Stomach (tissue), 8 donors: ENCODE measurements at regions not wholly inside any gene's neighbourhood (a gene's known extent, or its start where the extent isn't known, plus 50 kb on each side); places are given as distances from the start of the nearest gene placed in this dataset.
A peak's percentile ranks its signal among the peaks of the same experiment; 100 is the strongest.

Source experiments
- DNase-seq, 2 donors: peaks; one replicate each; pipeline versions ENCODE4 v3.0.0 to v3.0.0-alpha.2; 2013 to 2019
- H3K27ac ChIP-seq, 5 donors: fragments of 200-600 bp in 4 of 5; sonication (generic) in 4 of 5; one replicate each; pipeline ENCODE4 v1.5.1; 2013 to 2019; ENCODE audit warnings: mild to moderate bottlenecking in 1 of 5, moderate library complexity in 1 of 5
- H3K27me3 ChIP-seq, 3 donors: fragments of 200-600 bp; sonication (generic); one replicate each; pipeline ENCODE4 v1.5.1; 2017 to 2019; ENCODE audit warnings: mixed run types in 1 of 3
- H3K36me3 ChIP-seq, 4 donors: fragments of 200-600 bp; sonication (generic); 1 replicate in 3 of 4; 2 replicates in 1 of 4; pipeline ENCODE4 v1.5.1; 2016 to 2019
- H3K4me1 ChIP-seq, 4 donors: fragments of 200-600 bp; sonication (generic); one replicate each; pipeline ENCODE4 v1.5.1; 2016 to 2019
- H3K4me3 ChIP-seq, 4 donors: fragments of 200-600 bp; sonication (generic) in 3 of 4; one replicate each; pipeline ENCODE4 v1.5.1; 2016 to 2019; ENCODE audit warnings: mild to moderate bottlenecking in 1 of 4
- H3K9me3 ChIP-seq, 4 donors: fragments of 200-600 bp; sonication (generic); one replicate each; pipeline ENCODE4 v1.5.1; 2016 to 2019
- EP300 ChIP-seq: sonication (generic); formaldehyde crosslinking; IDR thresholded peaks from one replicate; pipeline ENCODE4 v1.6.1; 2017; ENCODE audit warnings: antibody characterized with exemption
- POLR2A ChIP-seq, 4 donors: fragments of 450-650 bp; IDR thresholded peaks; one replicate each; pipeline ENCODE4 v1.6.1; 2016; ENCODE audit warnings: antibody characterized with exemption in 4 of 4, control low read depth in 2 of 4, mild to moderate bottlenecking in 1 of 4, moderate library complexity in 1 of 4
- POLR2AphosphoS5 ChIP-seq, 3 donors: sonication (generic); formaldehyde crosslinking; IDR thresholded peaks; one replicate each; pipeline ENCODE4 v1.6.1; 2016; ENCODE audit warnings: antibody characterized with exemption in 3 of 3
- WGBS, 5 donors: extraction: QIAGEN DNeasy Blood & Tissue Kit in 3 of 5; methylation state at CpG; one replicate each; pipeline versions ENCODE4 v1.1.5 to v1.1.7; 2013 to 2018; 5-methylcytosine and 5-hydroxymethylcytosine counted together
- intact Hi-C: fragments of 100-400 bp; cut with DNase I; formaldehyde crosslinking; loops from one replicate; pipeline ENCODE4 v1.15.1; 2023; ENCODE audit warnings: low total_unique reads
- TF ChIP-seq, protein P1 (sequence below), 7 experiments: fragments of 450-650 bp in 4 of 7; fragments of 200-600 bp in 3 of 7; sonication (generic) in 3 of 7; IDR thresholded peaks; one replicate each; pipeline ENCODE4 v1.5.1; 2016 to 2019; ENCODE audit warnings: antibody characterized with exemption in 7 of 7, control low read depth in 2 of 7, mild to moderate bottlenecking in 1 of 7
- donor health status: healthy with polysubstance abuse.
- donor health status: Bipolar disorder and iron deficiency.
- donor health status: healthy.

- Histone ChIP-seq H3K27ac (no peak overlapping the region), H3K36me3 (no peaks in the 10 kb centered on the region), H3K9me3 (peaks cover 0 to 12% (median 10%) of the 10 kb centered on the region in 4 donors), H3K27me3 (no peaks in the 10 kb centered on the region), H3K4me3 (no peak overlapping the region), H3K4me1 (no peaks in the 10 kb centered on the region)
- peak in 1 of 2 donors; percentile 5 for DNase-seq
- 30 to 69% (median 51%) methylated on average over 5 of the region's 5 CpGs for WGBS, 5 donors
- intact Hi-C loops = no loop called here
- TF ChIP-seq POLR2A (IDR thresholded peaks at IDR 0.05) (no peak), POLR2AphosphoS5 (IDR thresholded peaks at IDR 0.05) (no peak)
Observed at GRCh38 chr18:53947092-53947640, 277.3 kb downstream of the MBD2 start.

DNA sequence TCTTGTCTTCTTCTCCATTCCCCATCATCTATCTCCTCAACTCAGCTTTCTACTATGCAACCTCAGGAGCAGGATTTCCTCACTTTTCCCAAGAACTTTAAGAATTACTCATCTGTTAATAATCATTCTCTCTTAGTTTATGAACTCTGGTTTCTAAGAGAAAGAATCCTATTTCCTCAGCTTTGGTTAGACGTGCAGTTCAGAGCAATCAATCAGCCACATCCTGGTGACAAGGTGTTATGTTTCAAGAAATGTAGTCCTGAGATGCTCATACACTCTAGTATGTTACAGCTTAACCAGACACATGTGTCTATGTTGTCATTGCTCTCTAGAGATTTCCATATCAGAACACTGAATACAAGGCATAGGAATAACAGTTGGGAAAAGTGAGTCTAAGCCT is 277.9 kb downstream of the MBD2 start:
- H3K9me3 ChIP-seq = peaks cover 0 to 12% (median 10%) of the 10 kb centered on the region in 4 donors
- no peak overlapping the region for H3K27ac ChIP-seq
- TF ChIP-seq POLR2A (IDR thresholded peaks at IDR 0.05) (no peak), POLR2AphosphoS5 (IDR thresholded peaks at IDR 0.05) (no peak), EP300 (no peak)
- TF ChIP-seq, protein P1, sequence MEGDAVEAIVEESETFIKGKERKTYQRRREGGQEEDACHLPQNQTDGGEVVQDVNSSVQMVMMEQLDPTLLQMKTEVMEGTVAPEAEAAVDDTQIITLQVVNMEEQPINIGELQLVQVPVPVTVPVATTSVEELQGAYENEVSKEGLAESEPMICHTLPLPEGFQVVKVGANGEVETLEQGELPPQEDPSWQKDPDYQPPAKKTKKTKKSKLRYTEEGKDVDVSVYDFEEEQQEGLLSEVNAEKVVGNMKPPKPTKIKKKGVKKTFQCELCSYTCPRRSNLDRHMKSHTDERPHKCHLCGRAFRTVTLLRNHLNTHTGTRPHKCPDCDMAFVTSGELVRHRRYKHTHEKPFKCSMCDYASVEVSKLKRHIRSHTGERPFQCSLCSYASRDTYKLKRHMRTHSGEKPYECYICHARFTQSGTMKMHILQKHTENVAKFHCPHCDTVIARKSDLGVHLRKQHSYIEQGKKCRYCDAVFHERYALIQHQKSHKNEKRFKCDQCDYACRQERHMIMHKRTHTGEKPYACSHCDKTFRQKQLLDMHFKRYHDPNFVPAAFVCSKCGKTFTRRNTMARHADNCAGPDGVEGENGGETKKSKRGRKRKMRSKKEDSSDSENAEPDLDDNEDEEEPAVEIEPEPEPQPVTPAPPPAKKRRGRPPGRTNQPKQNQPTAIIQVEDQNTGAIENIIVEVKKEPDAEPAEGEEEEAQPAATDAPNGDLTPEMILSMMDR (IDR thresholded peaks at IDR 0.05) = no peak
- H3K4me1 ChIP-seq = no peaks in the 10 kb centered on the region
- intact Hi-C loops = no loop called here
- H3K36me3 ChIP-seq = no peaks in the 10 kb centered on the region
- no peaks in the 10 kb centered on the region for H3K27me3 ChIP-seq
- WGBS, 5 donors = 17 to 31% (median 25%) methylated on average over 1 of the region's 1 CpG
- DNase-seq = no peak
- no peak overlapping the region for H3K4me3 ChIP-seq

DNA sequence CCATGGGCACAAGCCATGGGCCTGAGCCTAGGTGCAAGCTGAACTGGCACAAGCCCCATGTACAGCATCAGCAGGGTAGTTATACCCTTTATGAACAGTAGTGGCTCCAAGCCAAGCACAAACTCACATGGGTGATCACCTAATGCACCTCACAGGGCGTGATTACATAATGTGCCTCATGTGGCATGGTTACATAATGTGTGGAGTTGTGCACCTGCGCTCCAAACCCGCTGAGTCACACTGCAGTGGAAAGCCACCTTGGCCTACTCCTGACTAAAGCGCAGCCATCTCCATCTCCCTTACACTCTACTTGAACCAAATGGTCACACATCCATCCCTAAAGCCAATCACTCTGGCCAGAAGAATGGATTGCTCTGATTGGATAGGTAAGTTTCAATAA is 279.7 kb downstream of the MBD2 start:
- intact Hi-C loops = no loop called here
- Histone ChIP-seq H3K9me3 (peaks cover 0 to 12% (median 10%) of the 10 kb centered on the region in 4 donors), H3K4me3 (no peak overlapping the region), H3K36me3 (no peaks in the 10 kb centered on the region), H3K4me1 (no peaks in the 10 kb centered on the region), H3K27ac (no peak overlapping the region), H3K27me3 (no peaks in the 10 kb centered on the region)
- WGBS, 5 donors = 85 to 100% (median 93%) methylated on average over 4 of the region's 4 CpGs
- TF ChIP-seq, protein P1 (IDR thresholded peaks at IDR 0.05) = no peak
- TF ChIP-seq POLR2AphosphoS5 (IDR thresholded peaks at IDR 0.05) (no peak), EP300 (no peak), POLR2A (IDR thresholded peaks at IDR 0.05) (no peak)
- no peak for DNase-seq

- TF ChIP-seq POLR2AphosphoS5 (IDR thresholded peaks at IDR 0.05) (no peak), POLR2A (IDR thresholded peaks at IDR 0.05) (no peak), EP300 (no peak)
- TF ChIP-seq, protein P1 (IDR thresholded peaks at IDR 0.05) = no peak
- no peak for DNase-seq
- H3K4me1 ChIP-seq = no peaks in the 10 kb centered on the region
- no peaks in the 10 kb centered on the region for H3K36me3 ChIP-seq
- H3K9me3 ChIP-seq = peaks cover 0 to 12% (median 10%) of the 10 kb centered on the region in 4 donors
- H3K4me3 ChIP-seq = no peak overlapping the region
- intact Hi-C loops = no loop called here
- H3K27me3 ChIP-seq = no peaks in the 10 kb centered on the region
- WGBS, 5 donors = 90 to 100% (median 96%) methylated on average over 1 of the region's 1 CpG
- no peak overlapping the region for H3K27ac ChIP-seq
Observed at GRCh38 chr18:53943326-53943860, 281.1 kb downstream of the MBD2 start.

GRCh38 chr18:53941601-53942338 is 282.7 kb downstream of the MBD2 start:
- no peaks in the 10 kb centered on the region for H3K36me3 ChIP-seq
- intact Hi-C loops = no loop called here
- H3K4me3 ChIP-seq = no peak overlapping the region
- no peaks in the 10 kb centered on the region for H3K4me1 ChIP-seq
- H3K27ac ChIP-seq = no peak overlapping the region
- peaks cover 0 to 12% (median 10%) of the 10 kb centered on the region in 4 donors for H3K9me3 ChIP-seq
- H3K27me3 ChIP-seq = no peaks in the 10 kb centered on the region
- DNase-seq = no peak
- TF ChIP-seq, protein P1 (IDR thresholded peaks at IDR 0.05) = no peak
- TF ChIP-seq POLR2A (IDR thresholded peaks at IDR 0.05) (no peak), POLR2AphosphoS5 (IDR thresholded peaks at IDR 0.05) (no peak), EP300 (no peak)
